OCI-LY3 (cell line): ENCODE measurements at regions not wholly inside any gene's neighbourhood (a gene's known extent, or its start where the extent isn't known, plus 50 kb on each side); places are given as distances from the start of the nearest gene placed in this dataset.

ENCODE experiments used
- H2AFZ ChIP-seq: fragments of 200-600, 300-600 bp; shearing (Covaris generic); 2 replicates; pipeline ENCODE4 v1.6.0; 2014; ENCODE audit warnings: antibody characterized with exemption, low read depth, low read length
- H3K27ac ChIP-seq: fragments of 200-600, 300-600 bp; sonication (generic); 2 replicates; pipeline ENCODE4 v1.5.1; 2014; ENCODE audit warnings: mild to moderate bottlenecking, low read length, moderate library complexity, mixed read lengths
- H3K27me3 ChIP-seq: fragments of 200-600, 300-600 bp; sonication (generic); 2 replicates; pipeline ENCODE4 v1.6.1; 2014; ENCODE audit warnings: low read depth, low read length, mixed read lengths
- H3K36me3 ChIP-seq: fragments of 200-600, 300-600 bp; sonication (generic); replicated peaks from 2 replicates; pipeline ENCODE3; 2014; ENCODE audit warnings: low read depth, low read length, mixed read lengths
- H3K4me1 ChIP-seq: fragments of 300-600, 200-600 bp; sonication (generic); 2 replicates; pipeline ENCODE4 v1.6.1; 2014; ENCODE audit warnings: low read length, mixed read lengths
- H3K4me2 ChIP-seq: fragments of 200-600, 300-600 bp; sonication (generic); 2 replicates; pipeline ENCODE4 v1.6.1; 2014; ENCODE audit warnings: low read length, mixed read lengths
- H3K4me3 ChIP-seq: fragments of 300-600, 200-600 bp; sonication (generic); 2 replicates; pipeline ENCODE4 v1.5.1; 2014; ENCODE audit warnings: antibody characterized with exemption, mild to moderate bottlenecking, low read length, moderate library complexity
- H3K79me2 ChIP-seq: fragments of 300-600, 200-600 bp; shearing (Covaris generic); 2 replicates; pipeline ENCODE4 v1.6.1; 2014; ENCODE audit warnings: mild to moderate bottlenecking, low read length, mixed read lengths
- H3K9ac ChIP-seq: fragments of 300-600, 200-600 bp; shearing (Covaris generic); 2 replicates; pipeline ENCODE4 v1.6.0; 2014; ENCODE audit warnings: mild to moderate bottlenecking, low read length, moderate library complexity
- H3K9me3 ChIP-seq: fragments of 200-600, 300-600 bp; shearing (Covaris generic); 2 replicates; pipeline ENCODE4 v1.6.1; 2014; ENCODE audit warnings: low read length, mixed read lengths; ENCODE audit not compliant: insufficient read depth
- H4K20me1 ChIP-seq: fragments of 200-600, 300-600 bp; sonication (generic); 2 replicates; pipeline ENCODE4 v1.6.1; 2016; ENCODE audit warnings: low read length, mixed read lengths; ENCODE audit not compliant: insufficient read depth
- EZH2phosphoT487 ChIP-seq: fragments of 200-600 bp; shearing (Covaris generic); IDR thresholded peaks from 2 replicates; pipeline ENCODE4 v1.6.1; 2018; ENCODE audit warnings: antibody characterized with exemption, mixed run types, low read depth
- TF ChIP-seq, protein P1 (sequence below): fragments of 200-600, 300-600 bp; sonication (generic); IDR thresholded peaks from 2 replicates; pipeline ENCODE4 v1.5.1; 2014; ENCODE audit warnings: antibody characterized with exemption, low read length, low read depth

DNA sequence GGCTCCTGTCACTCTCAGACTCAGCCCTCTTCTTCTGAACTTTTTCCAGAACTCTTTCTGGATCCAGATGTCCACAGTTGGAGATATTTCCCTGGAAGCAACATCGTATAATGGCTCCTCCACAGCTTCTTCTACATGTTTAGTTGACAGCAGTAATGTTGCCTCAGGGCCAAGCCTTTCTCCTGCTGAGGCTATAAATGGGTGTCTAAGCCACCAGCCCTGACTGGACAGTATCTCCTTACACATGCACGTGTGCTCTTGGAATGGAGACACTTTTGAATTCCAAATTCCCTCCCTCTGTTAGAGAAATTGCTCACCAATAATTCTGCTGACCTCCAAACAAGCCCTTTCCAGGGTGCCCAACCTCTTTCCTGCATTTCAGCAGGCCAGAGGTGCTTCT, 156.2 kb upstream of the PIK3C3 start:
- Histone ChIP-seq H3K4me3 (no peak overlapping the region), H3K4me1 (no peaks in the 10 kb centered on the region), H3K79me2 (no peaks in the 10 kb centered on the region), H3K27me3 (no peaks in the 10 kb centered on the region), H3K9me3 (no peaks in the 10 kb centered on the region), H4K20me1 (no peaks in the 10 kb centered on the region), H3K27ac (no peak overlapping the region), H3K4me2 (no peak overlapping the region), H3K9ac (no peak overlapping the region), H2AFZ (no peak overlapping the region), H3K36me3 (no peaks in the 10 kb centered on the region)
- TF ChIP-seq EZH2phosphoT487 = no peak
- TF ChIP-seq, protein P1, sequence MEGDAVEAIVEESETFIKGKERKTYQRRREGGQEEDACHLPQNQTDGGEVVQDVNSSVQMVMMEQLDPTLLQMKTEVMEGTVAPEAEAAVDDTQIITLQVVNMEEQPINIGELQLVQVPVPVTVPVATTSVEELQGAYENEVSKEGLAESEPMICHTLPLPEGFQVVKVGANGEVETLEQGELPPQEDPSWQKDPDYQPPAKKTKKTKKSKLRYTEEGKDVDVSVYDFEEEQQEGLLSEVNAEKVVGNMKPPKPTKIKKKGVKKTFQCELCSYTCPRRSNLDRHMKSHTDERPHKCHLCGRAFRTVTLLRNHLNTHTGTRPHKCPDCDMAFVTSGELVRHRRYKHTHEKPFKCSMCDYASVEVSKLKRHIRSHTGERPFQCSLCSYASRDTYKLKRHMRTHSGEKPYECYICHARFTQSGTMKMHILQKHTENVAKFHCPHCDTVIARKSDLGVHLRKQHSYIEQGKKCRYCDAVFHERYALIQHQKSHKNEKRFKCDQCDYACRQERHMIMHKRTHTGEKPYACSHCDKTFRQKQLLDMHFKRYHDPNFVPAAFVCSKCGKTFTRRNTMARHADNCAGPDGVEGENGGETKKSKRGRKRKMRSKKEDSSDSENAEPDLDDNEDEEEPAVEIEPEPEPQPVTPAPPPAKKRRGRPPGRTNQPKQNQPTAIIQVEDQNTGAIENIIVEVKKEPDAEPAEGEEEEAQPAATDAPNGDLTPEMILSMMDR = no peak

DNA sequence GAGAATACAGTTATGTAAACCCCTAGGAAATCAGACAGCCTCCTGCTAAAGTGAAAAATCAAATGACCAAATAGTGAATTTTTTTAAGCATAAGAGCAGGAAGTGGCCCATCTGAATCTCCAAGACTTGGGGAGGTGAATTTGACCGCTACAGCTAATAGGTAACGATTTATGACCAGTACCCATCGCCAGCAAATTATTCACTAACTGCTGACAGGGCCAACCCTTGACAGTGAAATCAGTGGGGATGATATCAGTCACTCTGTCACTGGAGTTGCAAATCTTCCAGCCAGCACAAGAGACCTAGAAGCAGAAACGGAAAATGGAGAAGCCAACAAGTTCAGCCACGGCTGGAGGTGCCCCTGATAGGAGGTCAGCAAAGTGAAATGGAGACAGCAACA, 164.3 kb upstream of the PIK3C3 start:
- H3K4me1 ChIP-seq = no peaks in the 10 kb centered on the region
- no peaks in the 10 kb centered on the region for H4K20me1 ChIP-seq
- H3K27ac ChIP-seq = no peak overlapping the region
- no peaks in the 10 kb centered on the region for H3K79me2 ChIP-seq
- H3K9ac ChIP-seq = no peak overlapping the region
- no peaks in the 10 kb centered on the region for H3K36me3 ChIP-seq
- H2AFZ ChIP-seq = no peak overlapping the region
- H3K4me3 ChIP-seq = no peak overlapping the region
- no peak overlapping the region for H3K4me2 ChIP-seq
- TF ChIP-seq, protein P1 = no peak
- TF ChIP-seq EZH2phosphoT487 = no peak
- H3K27me3 ChIP-seq = no peaks in the 10 kb centered on the region
- H3K9me3 ChIP-seq = no peaks in the 10 kb centered on the region

DNA sequence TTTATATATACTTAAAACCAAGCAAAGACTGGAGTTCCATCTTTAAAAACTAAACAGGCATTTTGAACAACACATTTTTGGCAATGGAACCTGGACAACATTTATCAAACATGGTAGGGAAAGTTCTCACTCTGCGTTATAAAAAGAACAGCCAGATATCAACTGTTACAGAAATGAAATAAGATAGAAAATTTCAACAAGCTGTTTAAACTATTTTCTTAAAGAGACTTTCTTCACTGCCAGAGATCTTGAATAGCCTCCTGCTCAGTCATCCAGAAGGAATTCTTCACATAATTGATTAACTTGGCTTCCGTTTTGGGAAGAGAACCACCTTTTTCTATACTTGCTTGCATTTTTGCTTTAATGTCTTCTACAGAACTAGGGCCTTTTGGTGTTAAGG, 166.0 kb upstream of the PIK3C3 start:
- H4K20me1 ChIP-seq = no peaks in the 10 kb centered on the region
- H3K4me2 ChIP-seq = no peak overlapping the region
- H2AFZ ChIP-seq = no peak overlapping the region
- H3K4me1 ChIP-seq = peaks cover under 1% of the 10 kb centered on the region
- H3K9ac ChIP-seq = no peak overlapping the region
- H3K4me3 ChIP-seq = no peak overlapping the region
- no peak for TF ChIP-seq EZH2phosphoT487
- TF ChIP-seq, protein P1 = no peak
- no peaks in the 10 kb centered on the region for H3K36me3 ChIP-seq
- no peaks in the 10 kb centered on the region for H3K27me3 ChIP-seq
- H3K79me2 ChIP-seq = no peaks in the 10 kb centered on the region
- H3K27ac ChIP-seq = no peak overlapping the region
- no peaks in the 10 kb centered on the region for H3K9me3 ChIP-seq

DNA sequence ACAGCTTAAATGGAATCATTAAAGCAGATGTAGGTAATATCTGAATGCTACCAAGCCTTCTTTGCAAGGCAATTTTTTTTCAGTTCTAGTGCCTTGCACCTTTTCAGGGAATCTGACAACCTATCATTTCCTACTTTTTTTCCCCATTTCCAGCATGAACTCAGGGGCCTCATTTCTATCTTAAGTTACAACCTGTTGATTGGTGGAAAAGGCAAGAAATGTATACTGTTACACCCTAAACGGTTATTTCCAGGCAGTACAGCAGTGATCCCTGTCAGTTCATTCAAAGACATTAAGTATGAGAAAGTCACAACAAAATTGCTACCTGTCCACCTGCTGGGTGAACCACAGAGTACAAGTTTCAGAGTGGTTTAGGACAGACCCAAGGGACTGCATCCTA, 171.2 kb upstream of the PIK3C3 start:
- H3K4me1 ChIP-seq = peaks cover 16% of the 10 kb centered on the region
- TF ChIP-seq EZH2phosphoT487 = no peak
- TF ChIP-seq, protein P1 = no peak
- no peaks in the 10 kb centered on the region for H4K20me1 ChIP-seq
- H3K27me3 ChIP-seq = no peaks in the 10 kb centered on the region
- no peaks in the 10 kb centered on the region for H3K9me3 ChIP-seq
- no peak overlapping the region for H3K27ac ChIP-seq
- no peaks in the 10 kb centered on the region for H3K79me2 ChIP-seq
- no peak overlapping the region for H3K4me3 ChIP-seq
- peak overlapping the region; percentile 47 for H3K4me2 ChIP-seq
- H3K36me3 ChIP-seq = no peaks in the 10 kb centered on the region
- H3K9ac ChIP-seq = no peak overlapping the region
- no peak overlapping the region for H2AFZ ChIP-seq
